Neural progenitor cell (in vitro differentiated cells): ENCODE measurements at regions not wholly inside any gene's neighbourhood (a gene's known extent, or its start where the extent isn't known, plus 50 kb on each side); places are given as distances from the start of the nearest gene placed in this dataset.

Experiments
- DNase-seq: peaks from one replicate; pipeline ENCODE4 v3.0.0-alpha.2; 2016; ENCODE audit warnings: low spot score
- H2AFZ ChIP-seq: fragments of 200-600 bp; sonication (generic); replicated peaks from 2 replicates; pipeline ENCODE4 v1.6.1; 2016; ENCODE audit warnings: antibody characterized with exemption
- H3F3A ChIP-seq: fragments of 200-600 bp; sonication (generic); 2 replicates; pipeline ENCODE4 v1.6.1; 2016; ENCODE audit warnings: antibody characterized with exemption, low read depth
- H3K27ac ChIP-seq: fragments of 200-600 bp; sonication (generic); 2 replicates; pipeline ENCODE4 v1.5.1; 2016; ENCODE audit warnings: mild to moderate bottlenecking
- H3K27me3 ChIP-seq: fragments of 200-600 bp; sonication (generic); 2 replicates; pipeline ENCODE4 v1.6.1; 2016; ENCODE audit warnings: mild to moderate bottlenecking, moderate library complexity
- H3K36me3 ChIP-seq: fragments of 200-600 bp; sonication (generic); 2 replicates; pipeline ENCODE4 v1.5.1; 2016
- H3K4me1 ChIP-seq: fragments of 200-600 bp; sonication (generic); 2 replicates; pipeline ENCODE4 v1.6.1; 2016; ENCODE audit warnings: mixed run types
- H3K4me2 ChIP-seq: fragments of 200-600 bp; sonication (generic); 2 replicates; pipeline ENCODE4 v1.6.1; 2016
- H3K4me3 ChIP-seq: fragments of 200-600 bp; sonication (generic); 2 replicates; pipeline ENCODE4 v1.5.1; 2016
- H3K79me2 ChIP-seq: fragments of 200-600 bp; sonication (generic); 2 replicates; pipeline ENCODE4 v1.6.1; 2016; ENCODE audit warnings: low read depth
- H3K9ac ChIP-seq: fragments of 200-600 bp; sonication (generic); 2 replicates; pipeline ENCODE4 v1.6.1; 2016
- H3K9me3 ChIP-seq: fragments of 200-600 bp; sonication (generic); 2 replicates; pipeline ENCODE4 v1.5.1; 2016; ENCODE audit warnings: low read depth
- H4K20me1 ChIP-seq: fragments of 200-600 bp; sonication (generic); 2 replicates; pipeline ENCODE4 v1.6.1; 2016; ENCODE audit warnings: low read depth
- H3K27ac Mint-ChIP-seq: 3 replicates; pipeline ENCODE4 v1.8.0; 2021; ENCODE audit warnings: mixed read lengths
- H3K27me3 Mint-ChIP-seq: 2 replicates; pipeline ENCODE4 v1.8.0; 2022; ENCODE audit warnings: low read depth, mild to moderate bottlenecking, inconsistent platforms, moderate library complexity, mixed read lengths; ENCODE audit not compliant: insufficient read depth
- H3K36me3 Mint-ChIP-seq: 3 replicates; pipeline ENCODE4 v1.8.0; 2021; ENCODE audit warnings: mixed read lengths
- H3K4me1 Mint-ChIP-seq: 3 replicates; pipeline ENCODE4 v1.8.0; 2021; ENCODE audit warnings: mixed read lengths
- H3K4me3 Mint-ChIP-seq: 3 replicates; pipeline ENCODE4 v1.8.0; 2021; ENCODE audit warnings: mild to moderate bottlenecking, moderate library complexity, mixed read lengths
- H3K9me3 Mint-ChIP-seq: 3 replicates; pipeline ENCODE4 v1.8.0; 2020; ENCODE audit warnings: mixed read lengths
- EZH2 ChIP-seq: fragments of 200-600 bp; sonication (generic); IDR thresholded peaks from 2 replicates; pipeline ENCODE4 v1.6.1; 2017; ENCODE audit warnings: antibody characterized with exemption, mild to moderate bottlenecking, moderate library complexity
- EZH2phosphoT487 ChIP-seq: fragments of 200-600 bp; sonication (generic); IDR thresholded peaks from 2 replicates; pipeline ENCODE4 v1.6.1; 2017; ENCODE audit warnings: antibody characterized with exemption
- TF ChIP-seq, protein P1 (sequence below): fragments of 200-600 bp; sonication (generic); IDR thresholded peaks from 2 replicates; pipeline ENCODE4 v1.5.1; 2017; ENCODE audit warnings: antibody characterized with exemption, mild to moderate bottlenecking

DNA sequence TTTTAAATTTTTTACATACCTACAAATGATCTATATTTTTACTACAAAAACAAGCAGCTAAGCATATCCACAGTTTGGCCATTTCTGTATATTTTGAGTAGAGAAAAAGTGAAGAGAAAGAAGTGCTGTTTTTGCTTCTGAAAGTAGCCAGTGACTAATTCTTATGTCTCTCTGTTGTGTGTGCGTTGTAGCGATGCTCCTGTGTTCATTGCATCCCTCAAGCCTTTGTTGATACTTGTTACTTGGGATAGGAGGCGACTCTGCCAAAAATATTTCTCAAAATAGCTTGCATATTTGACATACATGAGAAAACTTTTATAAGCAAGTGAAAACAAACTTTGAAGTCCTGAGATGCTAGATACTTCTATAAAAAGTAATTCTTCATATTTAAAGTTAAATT lies 714.1 kb downstream of the FSCB start:
- H3K79me2 ChIP-seq, result no peaks in the 10 kb centered on the region
- H4K20me1 ChIP-seq, result no peaks in the 10 kb centered on the region
- H2AFZ ChIP-seq, result no peak overlapping the region
- no peaks in the 10 kb centered on the region for H3K9me3 ChIP-seq
- Mint-ChIP-seq H3K4me3 (no peak overlapping the region), H3K27ac (no peak overlapping the region), H3K9me3 (no peaks in the 10 kb centered on the region), H3K4me1 (no peaks in the 10 kb centered on the region), H3K27me3 (no peaks in the 10 kb centered on the region), H3K36me3 (no peaks in the 10 kb centered on the region)
- no peak overlapping the region for H3K27ac ChIP-seq
- DNase-seq, result no peak
- no peaks in the 10 kb centered on the region for H3K27me3 ChIP-seq
- TF ChIP-seq, protein P1, sequence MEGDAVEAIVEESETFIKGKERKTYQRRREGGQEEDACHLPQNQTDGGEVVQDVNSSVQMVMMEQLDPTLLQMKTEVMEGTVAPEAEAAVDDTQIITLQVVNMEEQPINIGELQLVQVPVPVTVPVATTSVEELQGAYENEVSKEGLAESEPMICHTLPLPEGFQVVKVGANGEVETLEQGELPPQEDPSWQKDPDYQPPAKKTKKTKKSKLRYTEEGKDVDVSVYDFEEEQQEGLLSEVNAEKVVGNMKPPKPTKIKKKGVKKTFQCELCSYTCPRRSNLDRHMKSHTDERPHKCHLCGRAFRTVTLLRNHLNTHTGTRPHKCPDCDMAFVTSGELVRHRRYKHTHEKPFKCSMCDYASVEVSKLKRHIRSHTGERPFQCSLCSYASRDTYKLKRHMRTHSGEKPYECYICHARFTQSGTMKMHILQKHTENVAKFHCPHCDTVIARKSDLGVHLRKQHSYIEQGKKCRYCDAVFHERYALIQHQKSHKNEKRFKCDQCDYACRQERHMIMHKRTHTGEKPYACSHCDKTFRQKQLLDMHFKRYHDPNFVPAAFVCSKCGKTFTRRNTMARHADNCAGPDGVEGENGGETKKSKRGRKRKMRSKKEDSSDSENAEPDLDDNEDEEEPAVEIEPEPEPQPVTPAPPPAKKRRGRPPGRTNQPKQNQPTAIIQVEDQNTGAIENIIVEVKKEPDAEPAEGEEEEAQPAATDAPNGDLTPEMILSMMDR, result no peak
- no peak for TF ChIP-seq EZH2phosphoT487
- no peak for TF ChIP-seq EZH2
- no peak overlapping the region for H3K9ac ChIP-seq
- no peaks in the 10 kb centered on the region for H3F3A ChIP-seq
- no peaks in the 10 kb centered on the region for H3K36me3 ChIP-seq
- H3K4me3 ChIP-seq, result no peak overlapping the region
- H3K4me2 ChIP-seq, result no peak overlapping the region
- no peaks in the 10 kb centered on the region for H3K4me1 ChIP-seq

- Histone ChIP-seq H4K20me1 (no peaks in the 10 kb centered on the region), H3K9ac (no peak overlapping the region), H3K79me2 (no peaks in the 10 kb centered on the region), H3K36me3 (no peaks in the 10 kb centered on the region), H3K27ac (no peak overlapping the region), H3K27me3 (no peaks in the 10 kb centered on the region), H3K4me3 (no peak overlapping the region), H3K4me2 (no peak overlapping the region), H3K9me3 (no peaks in the 10 kb centered on the region), H2AFZ (no peak overlapping the region), H3F3A (no peaks in the 10 kb centered on the region), H3K4me1 (no peaks in the 10 kb centered on the region)
- no peaks in the 10 kb centered on the region for H3K36me3 Mint-ChIP-seq
- no peaks in the 10 kb centered on the region for H3K9me3 Mint-ChIP-seq
- no peak overlapping the region for H3K27ac Mint-ChIP-seq
- H3K4me3 Mint-ChIP-seq, result no peak overlapping the region
- H3K27me3 Mint-ChIP-seq, result no peaks in the 10 kb centered on the region
- DNase-seq, result no peak
- no peaks in the 10 kb centered on the region for H3K4me1 Mint-ChIP-seq
- TF ChIP-seq EZH2phosphoT487, result no peak
- TF ChIP-seq EZH2, result no peak
- TF ChIP-seq, protein P1, result no peak
Observed at GRCh38 chr14:43790681-43791080, 716.4 kb downstream of the FSCB start.

DNA sequence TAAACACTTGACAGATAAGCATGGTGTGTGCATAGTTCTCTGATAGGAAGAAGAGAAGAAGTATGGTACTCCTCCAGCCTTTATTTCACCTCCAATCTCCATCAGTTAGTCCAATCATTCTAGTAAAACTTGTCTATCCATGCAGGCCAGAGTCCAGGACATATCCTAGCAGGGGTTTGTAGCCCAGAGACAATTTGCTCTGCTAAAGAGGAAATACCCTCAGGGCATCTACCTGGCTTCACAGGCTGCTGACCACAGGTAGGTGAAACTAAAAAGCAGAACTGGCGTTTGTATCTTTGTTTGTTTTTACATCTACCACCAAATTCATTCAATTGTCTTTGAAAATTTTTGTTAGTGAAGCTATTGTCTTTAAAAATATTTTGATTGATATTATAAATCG lies 717.6 kb downstream of the FSCB start:
- no peak for DNase-seq
- H3K79me2 ChIP-seq, result no peaks in the 10 kb centered on the region
- no peak for TF ChIP-seq EZH2
- TF ChIP-seq EZH2phosphoT487, result no peak
- TF ChIP-seq, protein P1, result no peak
- H3K27me3 Mint-ChIP-seq, result no peaks in the 10 kb centered on the region
- no peaks in the 10 kb centered on the region for H3K36me3 ChIP-seq
- no peaks in the 10 kb centered on the region for H3K4me1 Mint-ChIP-seq
- no peaks in the 10 kb centered on the region for H4K20me1 ChIP-seq
- no peaks in the 10 kb centered on the region for H3K9me3 Mint-ChIP-seq
- H3K9ac ChIP-seq, result no peak overlapping the region
- no peaks in the 10 kb centered on the region for H3K27me3 ChIP-seq
- H3K4me3 Mint-ChIP-seq, result no peak overlapping the region
- no peaks in the 10 kb centered on the region for H3K4me1 ChIP-seq
- no peak overlapping the region for H3K4me3 ChIP-seq
- H2AFZ ChIP-seq, result no peak overlapping the region
- H3K27ac ChIP-seq, result no peak overlapping the region
- no peaks in the 10 kb centered on the region for H3K36me3 Mint-ChIP-seq
- H3K9me3 ChIP-seq, result no peaks in the 10 kb centered on the region
- H3F3A ChIP-seq, result no peaks in the 10 kb centered on the region
- H3K4me2 ChIP-seq, result no peak overlapping the region
- H3K27ac Mint-ChIP-seq, result no peak overlapping the region
